GM21423 (cell line): ENCODE measurements at regions not wholly inside any gene's neighbourhood (a gene's known extent, or its start where the extent isn't known, plus 50 kb on each side); places are given as distances from the start of the nearest gene placed in this dataset.

Experiments
- ATAC-seq: cut with Tn5 transposase; IDR thresholded peaks from one replicate; pipeline ENCODE4 v1.9.1; 2021; ENCODE audit warnings: mild to moderate bottlenecking, moderate library complexity; ENCODE audit not compliant: unreplicated experiment

GRCh38 chr6:14676064-14676463 lies 558.5 kb downstream of the CD83 start:
- ATAC-seq = no peak

GRCh38 chr6:14676977-14677781 lies 559.6 kb downstream of the CD83 start:
- no peak for ATAC-seq

DNA sequence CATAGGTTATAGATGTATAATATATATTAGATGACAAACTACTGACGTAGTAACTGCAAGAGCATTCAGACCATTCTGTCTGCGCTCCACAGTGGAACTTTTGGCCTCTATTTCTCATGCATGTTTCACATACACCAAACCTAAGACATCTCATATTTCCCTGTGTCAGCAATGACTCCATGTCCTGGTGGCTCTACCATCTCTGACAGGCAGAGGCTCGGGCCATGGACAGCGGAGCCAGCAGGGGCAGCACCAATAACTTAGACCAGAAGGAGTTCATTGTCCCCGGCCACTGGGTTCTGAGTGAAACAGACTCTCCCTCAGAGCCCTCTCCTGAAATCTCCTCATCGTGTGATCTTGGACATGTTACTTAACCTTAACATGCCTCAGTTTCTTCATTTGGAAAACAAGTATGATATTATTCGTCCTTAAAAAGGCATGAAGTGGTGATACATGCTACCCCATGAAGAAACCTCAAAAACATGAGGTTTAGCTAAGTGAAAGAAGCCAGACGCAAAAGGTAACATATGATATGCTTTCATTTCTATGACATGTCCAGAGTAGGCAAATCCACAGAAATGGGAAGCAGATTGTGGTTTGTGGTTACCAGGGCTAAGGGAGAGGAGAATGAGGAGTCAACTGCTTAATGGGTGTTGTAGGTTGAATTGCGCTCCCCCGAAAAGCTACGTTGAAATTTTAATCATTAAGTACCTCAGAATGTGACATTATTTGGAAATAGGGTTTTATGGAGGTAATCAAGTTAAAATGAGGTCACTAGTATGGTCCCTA lies 564.0 kb upstream of the JARID2 start:
- ATAC-seq = no peak

DNA sequence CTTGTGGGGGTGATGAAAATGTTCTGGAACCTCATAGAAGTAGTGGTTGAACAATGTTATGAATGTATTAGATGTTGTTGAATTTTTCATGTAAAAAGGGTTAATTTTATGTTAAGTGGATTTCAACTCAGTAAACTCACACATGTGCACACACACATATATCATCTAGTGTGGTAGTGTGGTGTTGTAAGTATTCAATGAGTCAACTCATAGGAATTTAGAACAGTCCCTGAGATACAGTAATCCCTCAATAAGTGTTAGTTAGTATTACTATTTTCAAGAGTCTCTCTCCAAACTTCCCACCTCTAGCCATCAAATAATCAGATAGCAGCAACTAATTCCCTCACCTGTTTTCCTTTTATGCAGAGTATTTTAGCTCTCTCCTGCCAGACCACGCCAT lies 563.1 kb upstream of the JARID2 start:
- no peak for ATAC-seq

DNA sequence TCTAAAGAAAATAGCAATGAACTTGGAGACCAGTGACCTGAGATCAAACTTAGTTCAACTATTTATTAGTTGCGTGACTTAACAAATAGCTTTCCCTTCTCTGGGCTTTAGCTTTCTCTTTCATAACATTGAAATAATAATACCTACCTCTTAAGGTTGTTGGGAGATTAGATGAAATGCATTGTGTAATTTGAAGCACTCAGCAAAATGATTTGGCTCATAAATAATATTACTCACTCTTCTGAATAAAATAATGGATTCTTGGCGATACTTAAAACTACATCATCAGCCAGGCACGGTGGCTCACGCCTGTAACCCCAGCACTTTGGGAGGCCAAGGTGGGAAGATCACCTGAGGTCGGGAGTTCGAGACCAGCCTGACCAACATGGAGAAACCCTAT lies 556.2 kb upstream of the JARID2 start:
- no peak for ATAC-seq

- no peak for ATAC-seq
Observed at GRCh38 chr6:14690120-14691056, 555.5 kb upstream of the JARID2 start.

GRCh38 chr6:14692208-14692607 lies 553.7 kb upstream of the JARID2 start:
- no peak for ATAC-seq

- ATAC-seq = no peak
Observed at GRCh38 chr6:14693301-14694192, 552.3 kb upstream of the JARID2 start.

- ATAC-seq = no peak
Observed at GRCh38 chr6:14694308-14694707, 551.6 kb upstream of the JARID2 start.

DNA sequence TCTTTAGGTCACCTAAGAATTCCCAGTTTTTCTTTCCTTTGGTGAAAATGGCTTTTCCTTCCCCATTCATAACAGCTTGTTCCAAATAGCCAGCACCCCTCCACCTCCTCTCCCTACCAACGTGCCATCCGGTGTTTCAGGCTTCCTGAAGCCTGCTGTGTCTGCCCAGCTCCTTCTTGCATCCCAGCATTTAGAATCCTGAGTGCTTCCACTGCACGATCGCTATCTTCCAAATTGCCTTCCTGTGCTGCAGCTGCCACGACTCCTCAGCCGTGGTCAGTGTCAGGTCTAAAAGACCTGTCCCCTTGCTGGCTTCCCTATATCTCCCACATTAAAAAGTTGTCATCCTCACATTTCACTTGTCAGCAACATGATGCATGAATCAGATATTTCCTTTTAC lies 550.3 kb upstream of the JARID2 start:
- no peak for ATAC-seq

GRCh38 chr6:14696367-14696766 lies 549.5 kb upstream of the JARID2 start:
- ATAC-seq = no peak

GRCh38 chr6:14697427-14697826 lies 548.4 kb upstream of the JARID2 start:
- ATAC-seq = no peak

DNA sequence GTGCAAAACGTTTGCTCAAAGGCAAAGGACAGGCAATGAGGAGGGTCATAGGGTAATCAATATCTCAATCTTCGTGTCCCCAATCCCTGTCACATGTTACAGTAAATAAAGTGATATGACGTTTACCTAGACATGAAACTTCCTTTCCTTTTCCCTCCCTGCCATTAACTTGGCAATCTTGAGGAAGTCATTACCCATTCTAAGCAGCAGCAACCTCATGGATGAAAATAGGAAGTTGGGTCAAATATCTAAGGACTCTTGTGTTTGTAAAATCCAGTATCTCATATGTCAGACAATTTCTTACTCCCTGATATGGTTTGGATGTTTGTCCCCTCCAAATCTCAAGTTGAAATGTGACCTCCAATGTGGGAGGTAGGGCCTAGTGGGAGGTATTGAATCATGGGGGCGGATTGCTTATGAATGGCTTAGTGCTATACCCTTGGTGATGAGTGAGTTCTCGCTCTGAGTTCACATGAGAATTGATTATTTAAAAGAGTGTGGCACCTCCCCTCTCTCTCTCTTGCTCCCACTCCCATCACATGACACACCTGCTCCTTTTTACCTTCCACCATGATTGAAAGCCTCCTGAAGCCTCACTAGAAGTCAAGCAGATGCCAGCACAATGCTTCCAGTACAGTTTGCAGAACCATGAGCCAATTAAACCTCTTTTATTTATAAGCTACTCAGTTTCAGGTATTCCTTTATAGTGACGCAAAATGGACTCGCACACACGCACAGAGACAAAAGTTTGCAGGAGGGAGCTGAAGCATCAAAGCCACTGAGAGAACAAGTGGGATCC lies 545.9 kb upstream of the JARID2 start:
- ATAC-seq = no peak

GRCh38 chr6:14701946-14702345 lies 543.9 kb upstream of the JARID2 start:
- ATAC-seq = no peak

GRCh38 chr6:14702678-14703077 lies 543.2 kb upstream of the JARID2 start:
- ATAC-seq = no peak

DNA sequence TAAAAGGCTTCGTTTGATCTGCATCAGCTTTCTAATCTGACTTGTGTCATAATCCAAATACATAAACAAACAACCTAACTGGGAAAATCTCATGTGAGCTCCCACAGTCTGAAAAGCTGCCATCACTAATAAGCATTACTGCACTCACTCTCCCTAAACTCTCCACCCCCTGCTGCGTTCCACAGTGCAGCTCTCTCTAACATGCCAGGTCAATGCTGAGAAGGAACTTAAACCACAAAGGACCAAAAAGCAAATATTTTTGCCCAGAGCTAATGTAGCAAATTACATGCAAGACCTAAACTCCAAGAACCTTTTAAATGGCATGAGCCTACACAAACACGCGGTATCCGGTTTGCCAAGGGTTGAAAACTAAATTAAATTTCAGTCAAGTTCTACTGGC lies 542.3 kb upstream of the JARID2 start:
- ATAC-seq = no peak

GRCh38 chr6:14704383-14705271 lies 541.2 kb upstream of the JARID2 start:
- ATAC-seq = no peak

DNA sequence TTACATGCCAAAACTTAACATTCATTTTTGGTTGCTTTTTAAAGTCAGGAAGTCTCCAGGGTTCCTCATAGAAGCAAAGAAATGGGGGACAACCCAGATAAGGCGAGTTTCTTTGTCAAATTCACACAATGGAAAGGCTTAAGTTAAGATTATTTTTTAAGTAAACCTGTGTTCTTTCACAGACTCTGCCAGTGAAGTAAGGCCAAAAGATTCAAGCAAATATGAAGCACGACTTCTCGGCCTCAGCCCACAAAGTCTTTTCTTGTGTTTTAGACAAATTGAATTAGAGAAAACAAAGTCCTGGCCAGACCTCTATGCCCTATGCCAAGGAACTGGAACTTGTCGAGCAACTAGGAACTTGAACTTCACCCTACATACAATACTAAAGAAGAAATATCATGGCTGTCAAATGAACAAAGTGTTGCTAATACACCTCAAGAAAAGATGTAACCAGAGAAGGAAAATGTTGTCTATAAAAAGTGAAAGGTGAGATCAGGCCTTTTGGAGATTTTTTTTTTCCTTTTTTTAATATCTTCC lies 540.0 kb upstream of the JARID2 start:
- no peak for ATAC-seq
